ENCODE measurements at regions not wholly inside any gene's neighbourhood (a gene's known extent, or its start where the extent isn't known, plus 50 kb on each side); places are given as distances from the start of the nearest gene placed in this dataset.

DNA sequence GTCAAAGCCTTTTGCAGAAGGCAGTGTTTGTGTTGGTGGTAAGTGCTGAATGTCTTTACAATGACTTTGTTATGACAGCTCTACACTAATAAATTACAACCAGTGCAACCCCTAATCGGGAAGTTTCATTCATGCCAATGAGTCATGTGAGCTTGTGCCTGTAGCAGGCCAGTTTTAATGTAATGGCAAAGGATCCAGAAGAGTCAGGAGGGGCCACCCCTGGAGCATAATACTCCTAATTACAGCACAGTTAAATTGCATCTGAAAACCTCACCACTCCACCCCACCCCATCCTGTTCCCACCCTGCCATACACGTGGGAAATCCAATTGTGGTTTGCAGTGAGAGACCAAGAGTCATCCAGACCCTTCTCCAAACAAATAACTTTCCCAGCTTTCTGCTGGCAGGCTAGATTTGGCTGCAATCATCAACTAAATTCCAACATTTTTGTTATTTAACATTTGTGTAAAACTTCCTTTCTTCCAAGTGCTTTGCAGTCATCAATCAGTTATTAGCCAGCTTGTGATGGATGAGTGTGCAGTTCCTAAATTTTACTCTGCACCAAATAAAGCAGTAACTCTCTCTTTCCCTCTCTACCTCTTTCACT lies 277.3 kb upstream of the FAT3 start:
- peak; percentile 82 for DNase-seq

DNA sequence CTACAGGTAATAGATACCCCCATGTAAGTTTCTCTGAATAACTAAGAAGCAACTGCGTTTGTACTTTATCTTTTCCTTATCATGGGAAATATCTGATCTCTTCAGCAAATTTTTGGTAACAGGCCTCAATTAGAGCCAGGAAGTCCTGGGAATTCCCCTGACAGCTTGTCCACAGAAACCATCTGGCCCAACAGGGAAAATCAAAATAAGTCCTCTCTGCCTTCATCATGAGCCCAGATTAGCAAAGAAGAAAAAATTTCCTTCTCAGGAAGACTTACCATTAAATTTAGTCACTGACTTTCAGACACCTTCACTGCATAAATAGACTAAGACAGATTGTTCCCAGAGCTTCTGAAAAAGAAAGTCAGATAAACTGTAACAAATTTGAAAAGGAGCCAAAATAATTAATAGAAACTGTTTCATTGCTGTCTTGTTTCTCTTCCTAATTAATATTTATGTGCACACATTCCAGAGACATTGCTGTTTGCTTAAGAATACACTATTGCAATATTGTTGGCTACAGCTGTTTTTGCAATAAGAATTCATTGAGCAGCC lies 278.1 kb upstream of the FAT3 start:
- peak; percentile 16 for DNase-seq

DNA sequence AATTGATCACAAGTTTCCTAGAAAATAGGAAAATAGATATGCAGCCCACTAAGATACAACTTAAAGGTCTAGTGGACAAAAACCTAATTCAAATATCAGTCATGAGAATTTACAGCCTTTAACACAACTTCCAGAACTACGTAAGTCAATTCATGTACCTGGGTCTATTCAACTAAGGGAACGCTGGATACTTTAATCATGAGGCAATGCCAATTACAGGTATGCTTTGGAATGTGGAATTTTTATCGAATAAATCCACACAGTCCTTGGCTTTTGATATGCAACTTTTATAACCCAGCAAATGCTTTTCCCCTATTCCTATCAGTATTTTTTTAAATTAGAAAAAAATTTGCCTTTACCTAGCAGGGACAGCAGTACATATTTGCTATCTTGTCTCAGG lies 289.5 kb upstream of the FAT3 start:
- DNase-seq = no peak

DNA sequence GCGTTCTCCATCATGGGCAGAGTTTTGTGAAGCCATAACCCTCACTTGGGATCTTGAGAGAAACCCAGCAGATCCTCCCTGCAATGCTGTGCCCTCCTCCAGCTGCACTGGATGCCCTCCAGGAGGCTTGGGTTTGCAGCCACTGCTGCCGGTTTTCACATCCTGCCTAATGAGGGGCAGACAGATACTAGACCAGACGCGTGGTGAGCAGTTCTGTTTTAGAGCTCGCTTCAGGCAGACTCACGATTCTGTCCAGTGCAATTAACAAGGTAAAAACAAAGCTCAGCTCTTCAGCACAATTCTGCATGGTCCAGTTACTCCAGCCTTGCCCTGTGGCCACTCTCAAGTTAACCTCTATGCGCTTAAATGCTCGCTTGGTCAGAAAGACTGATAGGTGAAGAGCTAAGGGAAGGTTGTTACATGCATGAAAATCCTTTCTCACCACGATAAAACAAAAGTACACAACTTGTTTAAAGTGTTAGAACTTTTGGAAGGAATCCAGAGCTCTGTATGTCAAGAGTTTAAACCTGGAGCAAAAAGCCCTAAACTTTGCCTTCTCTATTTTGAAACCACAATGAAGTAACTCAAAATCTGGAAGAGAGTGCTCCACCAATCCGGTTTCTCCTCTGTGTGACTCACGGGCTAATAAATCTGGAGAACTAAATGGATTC lies 292.3 kb upstream of the FAT3 start:
- peak; percentile 76 for DNase-seq

DNA sequence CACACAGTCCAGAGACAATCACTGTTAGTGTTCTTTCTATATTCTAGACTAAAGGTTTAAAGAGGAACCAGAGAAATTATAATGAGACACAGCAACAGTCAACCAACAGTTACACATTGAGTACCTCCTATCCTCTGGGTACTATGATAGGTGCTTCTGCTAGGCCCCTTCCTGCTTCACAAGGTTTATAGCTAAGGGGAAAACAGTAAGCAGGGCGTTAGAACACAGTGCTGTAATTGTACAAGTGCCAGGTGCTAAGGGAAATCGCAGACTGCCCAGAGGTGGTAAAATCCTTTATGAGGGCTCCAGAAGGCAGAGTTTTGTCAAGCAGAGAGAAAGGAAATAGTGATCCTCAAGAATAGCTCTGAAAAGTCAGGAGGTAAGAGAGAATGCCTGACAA lies 297.2 kb upstream of the FAT3 start:
- no peak for DNase-seq

DNA sequence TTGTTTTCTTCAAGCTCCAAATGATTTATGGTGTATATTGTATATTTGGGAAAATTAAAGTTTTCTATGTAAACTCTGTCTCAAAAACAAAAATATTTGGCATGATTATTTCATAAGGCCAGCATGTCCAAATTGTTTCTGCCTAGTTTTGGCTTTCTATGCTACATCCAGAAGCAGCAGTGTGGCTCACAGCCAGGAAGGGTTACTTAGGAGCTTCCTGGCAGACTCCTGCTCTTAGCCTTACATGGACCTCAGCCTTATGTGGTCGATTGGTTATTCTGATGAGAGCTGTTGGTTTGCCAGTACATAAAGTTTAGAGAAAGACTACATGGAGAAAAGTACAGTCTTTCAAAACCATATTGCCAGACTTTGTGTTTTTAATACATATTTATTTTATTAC lies 297.7 kb upstream of the FAT3 start:
- DNase-seq = peak; percentile 28

DNA sequence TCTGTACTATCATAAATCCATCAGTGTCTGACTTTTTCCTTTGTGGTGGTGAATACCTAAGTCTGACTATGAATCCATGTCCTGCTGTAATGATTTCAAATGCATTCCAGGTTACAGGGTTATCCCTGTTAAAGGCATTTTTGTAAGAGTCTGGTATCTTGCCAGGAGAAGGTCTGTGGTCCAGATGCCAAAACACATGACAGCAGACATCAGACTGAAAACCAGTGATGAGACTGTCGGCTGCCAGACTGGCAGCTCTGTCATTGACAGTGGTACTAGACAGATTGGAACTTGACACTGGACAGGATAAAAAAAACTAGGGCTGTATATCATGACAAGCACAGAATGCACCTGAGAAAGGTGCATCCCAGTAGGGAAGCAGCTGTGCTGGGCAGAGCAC lies 301.8 kb upstream of the FAT3 start:
- DNase-seq = peak; percentile 32

DNA sequence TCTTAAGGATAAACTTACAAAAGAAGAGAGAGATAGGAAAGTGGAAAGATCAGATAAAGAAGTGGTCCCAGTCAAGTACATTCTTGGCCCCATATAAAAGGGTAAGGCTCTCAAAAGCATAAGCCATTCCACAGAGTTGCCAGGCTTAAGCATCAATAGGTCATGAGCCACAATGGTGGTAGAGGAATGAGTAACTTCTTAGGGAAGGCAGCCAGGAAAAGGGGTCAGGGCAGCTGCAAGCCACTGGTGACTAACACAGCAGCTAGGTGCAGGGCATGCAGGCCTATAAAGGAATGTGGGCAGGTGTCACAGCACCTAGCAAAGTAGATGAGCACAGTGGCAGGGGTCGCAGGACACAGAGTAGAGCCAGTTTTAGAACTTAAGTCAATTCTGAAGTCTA lies 302.6 kb upstream of the FAT3 start:
- DNase-seq = no peak

DNA sequence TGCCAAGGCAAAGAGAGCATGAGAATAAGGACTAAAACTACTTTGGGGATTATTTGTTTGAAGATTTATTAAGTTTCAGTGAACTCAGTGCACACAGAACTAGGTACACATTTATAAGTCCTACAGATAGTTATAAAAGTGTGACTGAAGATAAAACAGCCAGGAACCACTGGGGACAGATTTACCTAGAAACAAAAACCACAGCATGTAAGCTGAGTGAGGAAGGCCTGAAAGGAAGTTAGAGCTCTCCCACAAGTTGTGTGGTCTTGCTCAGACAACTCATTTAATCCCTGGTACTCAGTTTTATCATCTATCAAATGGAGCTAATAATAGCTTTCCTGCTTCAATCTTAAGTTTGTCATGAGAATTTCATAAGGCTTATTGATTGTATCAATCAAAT lies 311.2 kb upstream of the FAT3 start:
- no peak for DNase-seq

DNA sequence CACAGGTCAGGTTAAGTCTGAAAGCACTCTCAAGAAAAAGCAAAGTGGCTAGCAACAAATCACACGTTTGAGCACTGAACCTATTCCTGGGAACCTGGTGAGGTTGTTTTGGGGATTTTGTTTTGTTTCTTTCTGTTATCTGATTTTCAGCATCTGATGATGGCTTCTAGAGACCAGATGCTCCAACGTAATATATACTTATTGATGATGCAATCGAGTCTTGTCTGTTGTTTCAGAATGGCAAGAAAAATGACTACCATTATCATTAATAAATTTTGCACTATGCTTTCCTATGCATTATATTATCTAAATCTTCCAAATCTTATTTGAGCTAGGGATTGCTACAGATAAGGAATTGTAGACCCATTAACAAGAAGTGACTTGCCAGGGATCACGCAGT lies 312.3 kb upstream of the FAT3 start:
- DNase-seq = no peak

DNA sequence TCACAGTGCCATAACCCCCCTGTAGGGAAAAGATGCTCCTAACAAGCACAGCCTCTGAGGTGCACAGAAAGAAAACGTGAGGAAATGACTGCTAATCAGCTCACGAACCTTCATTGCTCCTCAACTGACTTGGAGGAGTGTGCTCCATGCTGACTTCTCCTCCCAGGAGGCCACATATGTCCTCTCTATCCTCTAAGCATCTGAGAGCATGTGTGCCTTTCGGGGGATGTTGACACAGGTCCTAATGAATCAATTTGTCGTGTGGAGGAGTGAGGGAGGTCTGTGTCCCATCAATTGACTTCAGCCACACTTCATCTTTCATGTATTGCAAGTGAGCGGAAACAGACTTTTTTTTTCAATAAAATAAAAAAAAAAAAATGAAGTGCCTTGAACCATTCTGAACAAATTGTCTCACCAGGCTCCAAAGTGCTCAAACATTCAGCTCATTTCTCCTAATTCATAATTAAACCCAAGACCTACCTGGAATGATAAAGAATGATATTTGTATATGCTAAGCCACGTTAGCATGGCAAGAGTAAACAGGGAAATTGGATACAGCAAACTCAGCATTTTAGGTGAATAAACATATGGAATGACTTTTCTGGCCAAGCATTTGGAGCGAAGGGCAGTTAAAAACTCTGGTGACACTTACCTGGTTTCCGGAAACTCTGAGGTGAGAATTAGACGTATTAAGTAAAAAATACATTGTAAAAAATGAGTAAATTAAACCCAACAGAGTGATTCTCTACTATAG lies 317.6 kb upstream of the FAT3 start:
- no peak for DNase-seq

DNA sequence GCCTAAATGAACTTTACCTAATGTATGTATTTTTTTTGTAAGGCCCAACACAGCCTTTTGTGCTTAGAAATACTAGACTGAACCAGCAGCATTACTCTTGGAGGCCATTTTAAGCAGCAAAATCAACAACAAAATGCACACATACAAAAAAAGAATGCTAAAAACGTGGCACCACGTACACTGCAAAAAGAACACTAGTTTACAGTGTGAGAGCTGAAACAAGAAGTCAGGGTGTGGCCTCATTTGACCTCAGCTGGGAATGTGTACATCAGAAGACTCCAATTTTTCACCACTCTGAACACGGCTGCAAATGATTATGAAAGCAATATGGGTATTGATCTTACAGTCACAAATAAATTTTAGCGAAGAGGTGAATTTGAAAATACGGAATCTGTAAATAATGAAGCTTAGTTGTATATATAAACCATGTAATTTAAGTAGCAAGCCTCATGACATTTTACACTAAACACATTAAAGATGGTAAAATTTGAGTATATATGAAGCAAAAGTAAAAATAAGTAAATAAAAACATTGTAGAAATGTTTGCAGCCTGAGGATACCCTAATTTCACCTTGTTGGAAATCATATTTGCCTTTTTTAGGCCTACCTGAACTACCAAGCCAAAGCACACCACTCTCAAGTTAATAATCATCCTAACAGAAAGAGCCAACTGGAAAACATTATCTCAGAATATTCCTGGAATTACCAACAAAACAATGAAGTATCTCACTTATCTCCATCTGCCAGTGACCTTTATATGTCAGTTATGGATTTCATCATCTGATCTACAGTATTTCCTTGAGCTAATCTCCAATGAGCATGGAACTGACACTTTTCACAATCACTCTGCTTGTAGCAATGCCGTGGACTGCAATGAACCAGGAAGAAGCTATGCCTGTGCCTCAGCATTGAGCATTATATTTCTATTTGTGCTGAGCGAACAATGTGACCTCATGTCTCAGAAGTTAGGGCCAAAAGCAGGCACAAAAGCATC lies 319.5 kb upstream of the FAT3 start:
- no peak for DNase-seq

DNA sequence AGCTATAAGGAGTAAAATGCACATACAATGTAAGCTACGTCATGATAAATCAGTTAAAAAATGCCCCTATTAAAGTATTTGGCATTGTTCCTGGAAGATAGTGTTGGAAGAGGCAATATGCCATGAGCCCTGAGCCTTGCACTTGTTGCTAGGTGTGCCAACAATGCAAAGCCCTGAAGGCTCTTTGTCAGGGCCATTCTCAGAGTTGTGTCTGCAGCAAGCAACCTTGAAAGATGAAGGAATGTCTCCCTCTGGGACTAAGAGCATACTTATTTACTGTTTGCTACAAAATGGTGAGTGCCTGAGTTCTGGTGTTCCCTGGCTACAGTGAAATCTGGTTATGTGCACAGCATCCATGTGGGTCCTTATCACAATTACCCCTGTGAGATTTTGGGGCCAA lies 322.3 kb upstream of the FAT3 start:
- DNase-seq = no peak

DNA sequence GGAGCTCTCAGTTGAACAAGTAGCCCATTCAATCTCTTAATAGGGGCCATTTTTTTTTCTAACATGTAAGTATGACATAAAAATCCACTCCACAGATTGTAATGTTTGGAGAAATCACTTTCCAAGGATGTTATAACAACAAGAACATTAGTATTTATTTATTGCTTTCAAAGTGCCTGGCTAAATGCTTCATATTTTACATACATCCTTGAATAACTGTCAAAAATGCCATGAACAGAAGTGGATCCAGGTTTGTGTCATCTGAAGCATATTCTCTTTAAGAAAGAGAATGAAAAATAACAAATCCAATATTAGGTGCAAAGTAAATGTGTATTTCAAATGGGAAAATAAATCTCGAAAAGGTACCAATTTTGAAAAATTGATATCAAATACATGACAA lies 344.0 kb upstream of the FAT3 start:
- DNase-seq = no peak

DNA sequence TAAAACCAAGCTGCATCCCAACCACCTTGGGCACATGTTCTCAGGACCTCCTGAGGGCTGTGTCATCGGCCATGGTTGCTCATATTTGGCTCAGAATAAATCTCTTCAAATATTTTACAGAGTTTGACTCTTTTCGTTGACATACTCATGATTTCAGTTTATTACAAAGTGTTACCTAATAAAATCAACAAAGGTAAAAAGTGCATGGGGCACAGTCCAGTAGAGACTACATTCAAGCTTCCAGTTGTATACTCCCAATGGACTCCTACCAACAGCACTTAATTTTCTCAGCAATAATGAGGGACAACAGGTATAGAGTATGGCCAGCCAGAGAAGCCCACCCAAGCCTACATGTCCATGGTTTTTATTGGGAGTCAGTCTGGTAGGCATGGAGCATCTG lies 347.9 kb upstream of the FAT3 start:
- DNase-seq = no peak

DNA sequence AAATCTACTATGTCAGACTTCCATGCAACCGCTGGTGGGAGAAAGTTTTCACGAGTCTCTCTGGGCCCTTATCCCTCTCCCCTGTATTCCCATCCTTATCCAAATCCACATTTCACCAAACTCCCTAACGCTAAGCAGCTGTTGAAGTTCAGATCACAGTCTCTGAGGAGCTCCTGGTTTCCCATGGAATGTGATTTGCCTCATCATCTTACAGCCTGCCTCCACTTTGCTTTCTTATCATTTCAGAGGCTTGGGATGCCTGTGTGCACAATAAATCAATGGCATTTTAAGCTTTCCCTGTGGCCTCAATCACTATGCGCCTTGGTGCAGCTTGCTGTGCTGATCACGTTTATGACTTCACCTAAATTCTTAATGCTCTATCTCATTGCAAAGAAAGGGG lies 352.4 kb upstream of the FAT3 start:
- DNase-seq = peak; percentile 64

DNA sequence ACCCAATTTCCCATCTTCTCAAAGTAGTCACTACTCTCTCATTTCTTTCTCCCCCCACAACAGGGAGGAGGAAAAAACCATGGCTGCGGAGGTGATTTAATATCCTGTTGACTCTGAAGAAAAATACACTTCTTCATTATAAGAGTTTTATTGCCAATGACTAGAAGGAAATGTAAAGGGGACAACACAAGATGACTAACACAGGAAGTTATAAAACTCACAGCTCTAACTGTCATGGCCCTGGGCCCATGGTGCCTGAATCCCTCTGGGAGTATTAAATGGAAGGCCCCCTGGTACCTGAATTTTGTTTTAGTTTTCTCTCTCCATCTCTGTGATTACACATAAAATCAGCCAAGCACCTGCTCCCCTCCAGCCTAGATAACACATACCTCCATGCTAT lies 352.8 kb upstream of the FAT3 start:
- peak; percentile 30 for DNase-seq

DNA sequence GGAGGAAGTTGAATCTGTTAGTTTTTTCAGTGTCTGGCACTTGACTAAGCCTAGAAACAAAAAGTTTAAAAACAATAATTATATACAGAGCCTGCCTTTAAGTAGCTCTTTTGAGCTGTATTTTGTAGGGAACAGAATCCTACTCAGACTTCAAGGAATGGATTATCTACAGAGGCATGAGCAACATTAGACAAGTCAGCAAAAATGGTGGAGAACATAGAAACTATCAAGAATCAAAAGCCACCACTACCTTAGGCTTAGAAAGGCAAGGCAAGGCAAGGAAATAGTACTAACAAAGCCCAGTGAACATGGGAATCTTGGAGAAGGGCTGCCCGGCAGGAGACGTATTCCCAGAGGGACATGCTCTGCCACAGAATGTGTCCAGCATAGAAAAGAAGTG lies 353.6 kb upstream of the FAT3 start:
- no peak for DNase-seq

DNA sequence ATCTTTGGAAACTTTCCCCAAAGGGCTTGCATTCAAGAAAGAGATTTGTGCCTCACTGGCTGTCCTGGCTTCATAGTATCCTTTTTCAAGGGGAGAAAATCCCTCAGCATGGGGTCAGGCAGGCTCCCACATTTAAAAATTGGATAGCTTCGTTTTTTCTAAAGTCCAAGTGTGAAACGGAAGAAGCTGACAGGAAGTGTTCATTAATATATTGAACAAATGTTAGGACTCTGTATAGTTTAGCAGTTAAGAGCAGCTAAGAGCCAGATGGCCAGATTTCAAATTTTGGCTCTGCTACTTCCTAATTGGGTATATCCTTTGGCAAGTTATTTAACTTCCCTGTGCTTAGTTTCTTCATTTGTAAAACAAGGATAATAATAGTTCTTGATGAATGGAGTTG lies 354.9 kb upstream of the FAT3 start:
- DNase-seq = no peak

DNA sequence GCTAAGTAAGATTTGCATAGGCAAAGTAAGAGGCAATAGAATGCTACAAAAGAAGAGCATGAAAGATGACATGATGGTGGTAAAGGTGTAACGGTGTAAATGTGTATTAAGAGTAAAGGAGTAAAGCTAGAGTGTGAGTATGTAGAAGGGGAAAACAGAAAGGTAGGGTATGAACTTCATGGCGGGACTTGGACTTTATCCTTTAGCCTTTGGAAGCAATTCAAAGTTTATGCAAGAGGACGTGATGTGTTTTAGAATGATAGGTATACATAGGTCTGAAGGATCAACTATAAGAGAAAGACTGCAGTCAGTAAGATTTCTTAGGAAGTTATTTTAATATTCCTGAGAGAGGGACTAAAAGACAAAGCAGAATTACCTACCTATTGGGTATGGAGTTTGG lies 358.0 kb upstream of the FAT3 start:
- DNase-seq = no peak

DNA sequence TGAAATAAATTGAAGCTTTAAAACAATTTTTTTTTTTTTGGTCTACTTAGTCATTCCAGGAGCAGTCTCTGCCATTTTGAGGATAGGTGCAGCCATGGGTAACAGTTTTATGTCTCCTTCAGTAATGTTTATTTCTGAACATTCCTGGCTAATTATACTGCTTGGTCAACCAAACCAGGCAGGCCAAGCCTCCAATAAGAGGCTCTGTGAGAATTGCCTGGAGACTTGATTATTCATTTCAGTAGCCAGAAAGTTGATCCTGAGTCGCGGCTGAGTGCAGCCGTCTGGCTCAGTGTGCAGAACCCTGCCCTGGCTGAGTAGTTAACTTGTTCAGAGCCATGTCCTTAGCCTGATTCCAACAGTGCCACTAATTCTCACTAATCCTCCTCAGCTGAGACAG lies 364.0 kb upstream of the FAT3 start:
- DNase-seq = no peak

DNA sequence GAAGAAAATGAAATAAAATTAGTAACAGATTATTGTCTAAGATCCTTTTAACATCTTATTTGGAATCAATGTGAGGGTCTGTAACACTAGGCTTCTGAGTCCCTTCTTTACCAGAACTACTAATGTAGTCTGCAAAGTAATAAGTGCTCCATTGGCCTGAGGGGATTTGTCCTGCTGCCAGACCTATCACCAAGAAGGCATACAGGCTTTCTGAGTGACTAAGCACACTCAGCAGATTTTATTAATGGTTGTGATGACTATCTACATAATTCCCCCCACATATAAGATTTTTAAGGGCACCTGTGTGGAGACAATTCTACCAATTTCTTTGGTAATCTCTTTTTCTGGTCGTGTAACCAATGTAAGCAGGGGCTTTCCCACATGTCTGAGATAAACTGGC lies 365.0 kb upstream of the FAT3 start:
- DNase-seq = peak; percentile 22

DNA sequence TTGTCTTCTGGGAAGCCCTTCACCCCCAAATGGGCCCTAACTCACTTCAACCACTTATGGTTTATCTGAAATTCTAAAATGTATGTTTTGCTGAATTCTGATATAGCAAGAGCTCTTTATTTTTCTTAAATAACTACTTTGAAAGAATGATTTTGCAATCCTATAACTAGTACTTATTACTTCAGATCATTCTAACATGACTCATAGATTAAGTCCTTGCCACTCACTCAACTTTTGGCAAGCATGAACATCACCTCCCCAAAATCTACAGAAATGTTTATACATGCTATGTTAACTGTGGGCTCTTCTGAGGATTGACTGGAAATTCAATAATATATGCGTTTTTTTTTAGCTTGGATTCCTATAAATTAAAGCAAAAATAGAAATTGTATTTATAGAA lies 367.4 kb upstream of the FAT3 start:
- DNase-seq = peak; percentile 74

Data from fibroblast of skin of abdomen (primary cell).